HG02610 (cell line): ENCODE measurements at regions not wholly inside any gene's neighbourhood (a gene's known extent, or its start where the extent isn't known, plus 50 kb on each side); places are given as distances from the start of the nearest gene placed in this dataset.

ENCODE experiments used
- ATAC-seq: cut with Tn5 transposase; IDR thresholded peaks from one replicate; pipeline ENCODE4 v1.9.1; 2021; ENCODE audit warnings: mild to moderate bottlenecking, moderate library complexity; ENCODE audit not compliant: unreplicated experiment

DNA sequence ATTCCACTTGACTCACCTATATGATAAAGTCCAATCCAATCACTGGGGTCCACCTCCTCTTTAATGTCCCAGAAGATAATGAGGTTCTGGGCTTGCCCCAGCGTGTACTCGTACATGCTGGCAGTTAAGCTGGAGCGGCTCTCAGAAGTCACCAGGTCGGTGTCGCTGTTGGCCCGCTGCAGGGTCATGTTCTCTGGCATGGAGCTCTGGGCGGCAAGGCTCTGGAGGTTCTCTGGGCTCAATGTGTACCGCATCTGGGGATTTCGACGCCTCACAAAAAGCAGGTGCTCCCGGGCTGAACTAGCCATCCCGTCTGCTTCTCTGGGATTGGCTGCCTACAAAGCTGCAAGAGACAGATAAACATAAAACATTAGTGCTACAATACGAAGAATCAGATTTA is 206.4 kb upstream of the CCDC150 start:
- no peak for ATAC-seq

DNA sequence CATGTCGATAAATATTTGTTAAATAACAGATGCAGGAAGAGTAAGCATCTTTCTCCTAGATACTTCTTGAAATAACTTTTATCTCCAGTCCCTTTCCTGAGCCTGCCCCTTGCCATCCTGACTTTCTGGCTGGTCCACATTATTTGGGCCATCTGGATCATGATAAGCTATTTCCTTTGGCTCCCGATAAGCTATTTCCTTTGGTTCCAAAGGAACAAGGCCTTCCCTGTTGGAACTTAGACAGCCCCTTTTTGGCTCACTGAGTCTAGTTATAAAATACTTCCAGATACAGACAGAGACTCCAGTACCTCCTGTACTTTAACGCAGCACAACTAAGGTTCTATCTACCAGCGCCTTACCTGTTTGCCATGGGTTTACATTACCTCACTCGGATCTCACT is 205.3 kb upstream of the CCDC150 start:
- no peak for ATAC-seq

GRCh38 chr2:196435189-196435588 is 204.3 kb upstream of the CCDC150 start:
- ATAC-seq = no peak

DNA sequence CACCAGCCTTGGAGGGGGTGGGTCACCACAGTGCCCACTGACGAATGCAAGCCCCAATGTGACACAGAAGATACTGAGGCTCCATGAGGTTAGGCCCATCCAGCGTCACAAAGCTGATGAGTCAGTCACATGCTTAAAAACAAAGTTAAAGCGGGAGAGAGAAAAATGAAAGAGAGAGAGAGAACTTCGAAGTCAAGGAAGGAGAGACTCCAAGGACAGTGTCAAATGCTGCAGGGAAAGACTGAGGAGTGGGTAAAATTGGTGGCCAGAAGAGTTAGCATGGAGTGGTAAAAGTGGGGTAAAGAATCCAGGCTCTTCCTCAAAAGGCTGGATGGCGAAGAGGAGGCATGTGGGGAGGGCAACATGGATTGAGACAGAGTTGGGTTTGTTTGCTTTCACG is 201.9 kb upstream of the CCDC150 start:
- ATAC-seq = no peak

DNA sequence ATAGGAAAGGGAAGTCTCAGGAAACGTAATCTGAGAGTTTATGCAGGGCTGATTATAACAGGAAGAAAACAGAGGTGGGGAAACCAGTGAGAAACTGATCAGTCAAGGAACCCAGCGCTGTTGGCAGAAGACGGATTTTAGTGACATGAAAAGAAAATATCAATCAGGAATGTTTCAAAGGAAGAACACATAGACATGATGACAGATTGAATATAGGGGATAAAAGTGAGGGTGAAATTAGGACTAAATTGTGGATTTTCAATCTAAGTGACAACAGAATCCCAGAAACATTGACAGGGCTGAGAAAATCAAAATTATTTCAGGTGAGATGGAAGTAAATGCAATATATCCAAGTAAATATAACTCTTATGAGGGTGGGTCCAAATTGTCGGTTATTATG is 199.8 kb upstream of the CCDC150 start:
- no peak for ATAC-seq

DNA sequence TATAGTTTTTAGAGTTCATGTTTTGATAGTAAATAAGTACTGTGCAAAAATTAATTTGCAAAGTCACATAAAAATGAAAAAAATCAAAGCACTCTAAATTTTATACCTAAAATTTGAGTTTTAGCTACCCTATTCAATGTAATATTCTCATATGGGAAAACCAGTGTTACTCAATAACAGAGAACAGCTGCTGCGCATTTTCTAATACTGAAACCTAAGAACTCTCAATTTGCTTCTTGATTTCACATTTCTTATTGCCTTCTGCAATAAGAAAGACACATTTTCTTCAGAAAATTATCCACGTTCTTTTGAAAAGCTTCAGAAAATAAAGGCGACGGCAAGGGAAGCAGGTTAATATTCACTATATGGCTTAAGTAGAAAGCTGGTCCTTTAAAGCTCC is 199.1 kb upstream of the CCDC150 start:
- ATAC-seq = peak; percentile 38

DNA sequence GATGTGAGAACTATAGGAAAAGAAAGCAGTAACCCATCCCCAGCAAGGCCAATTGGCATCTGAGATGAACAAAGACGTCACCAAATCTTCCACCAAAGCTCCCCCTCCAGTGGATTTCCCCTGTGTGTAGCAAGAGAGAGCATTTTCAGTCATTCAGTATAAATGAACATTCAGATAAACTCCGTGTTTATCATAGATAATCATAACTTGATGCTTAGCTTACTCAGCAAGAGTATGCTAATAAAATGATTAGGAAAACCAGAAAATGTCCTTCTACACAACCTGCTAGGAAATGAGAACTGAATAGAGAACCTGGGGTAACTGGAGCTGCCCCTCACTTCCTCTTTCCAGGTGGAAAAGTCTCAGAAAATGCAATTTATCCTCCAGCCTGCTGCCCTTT is 198.0 kb upstream of the CCDC150 start:
- peak; percentile 76 for ATAC-seq

- no peak for ATAC-seq
Observed at GRCh38 chr2:196442211-196442610, 197.3 kb upstream of the CCDC150 start.

DNA sequence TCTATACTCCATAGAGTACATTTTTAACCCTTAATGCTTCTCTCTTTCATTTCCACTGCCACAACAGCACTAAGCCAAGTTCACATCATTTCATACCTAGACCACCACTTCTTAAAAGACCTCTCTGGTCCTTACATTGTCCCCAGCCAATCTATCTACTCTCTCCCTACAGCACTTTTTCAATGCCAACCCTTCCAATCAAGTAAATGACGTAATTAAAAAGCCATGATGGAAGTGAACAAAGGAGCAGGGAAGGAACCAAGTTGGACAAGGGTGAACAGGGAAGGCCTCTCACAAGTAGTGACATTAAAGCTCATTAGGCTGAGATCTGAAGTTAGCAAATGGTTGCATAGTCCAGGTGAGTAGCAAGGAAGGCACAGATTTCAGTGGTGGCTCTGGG is 195.1 kb upstream of the CCDC150 start:
- ATAC-seq = no peak

- no peak for ATAC-seq
Observed at GRCh38 chr2:196445991-196446390, 193.5 kb upstream of the CCDC150 start.

GRCh38 chr2:196448407-196449079 is 191.0 kb upstream of the CCDC150 start:
- peak; percentile 2 for ATAC-seq

GRCh38 chr2:196449083-196449482 is 190.4 kb upstream of the CCDC150 start:
- peak; percentile 89 for ATAC-seq

DNA sequence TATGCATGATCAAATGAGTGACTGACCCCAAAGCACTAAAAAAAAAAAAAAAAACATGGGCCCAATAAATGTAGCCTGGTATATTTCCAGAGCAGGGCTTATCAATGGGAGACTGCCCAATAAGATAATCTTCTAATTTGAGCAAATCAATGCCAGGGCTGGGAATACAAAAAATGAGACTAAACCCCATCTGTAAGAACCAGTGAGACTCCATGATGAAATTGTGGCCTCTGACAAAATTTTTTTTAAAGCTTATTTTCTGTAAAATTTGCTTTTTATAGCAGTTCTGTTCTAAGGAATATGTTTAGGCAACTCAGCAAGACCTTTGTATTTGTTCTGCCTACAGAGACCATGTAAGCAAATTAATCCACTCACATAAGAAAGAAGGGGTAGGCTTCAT is 186.8 kb upstream of the CCDC150 start:
- ATAC-seq = no peak

- ATAC-seq = peak; percentile 67
Observed at GRCh38 chr2:196453613-196454047, 185.9 kb upstream of the CCDC150 start.

DNA sequence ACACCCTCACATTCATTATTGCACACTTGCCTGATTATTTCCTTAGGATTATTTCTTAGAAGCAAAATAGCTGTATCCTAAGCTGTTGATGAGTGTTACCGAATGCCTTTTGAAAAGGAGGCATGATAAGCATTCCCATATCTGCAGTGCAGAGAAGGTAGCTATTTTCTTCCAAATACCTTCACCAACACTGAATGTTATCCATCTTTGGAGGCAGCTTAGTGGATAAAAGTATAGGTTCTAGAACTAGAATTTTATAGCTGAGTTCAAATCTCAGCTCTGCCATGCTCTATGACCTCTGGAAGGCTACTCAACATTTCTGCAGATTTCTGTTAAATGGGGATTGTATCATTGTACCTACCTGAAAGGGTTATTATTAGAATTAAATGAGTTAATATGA is 185.0 kb upstream of the CCDC150 start:
- ATAC-seq = no peak

DNA sequence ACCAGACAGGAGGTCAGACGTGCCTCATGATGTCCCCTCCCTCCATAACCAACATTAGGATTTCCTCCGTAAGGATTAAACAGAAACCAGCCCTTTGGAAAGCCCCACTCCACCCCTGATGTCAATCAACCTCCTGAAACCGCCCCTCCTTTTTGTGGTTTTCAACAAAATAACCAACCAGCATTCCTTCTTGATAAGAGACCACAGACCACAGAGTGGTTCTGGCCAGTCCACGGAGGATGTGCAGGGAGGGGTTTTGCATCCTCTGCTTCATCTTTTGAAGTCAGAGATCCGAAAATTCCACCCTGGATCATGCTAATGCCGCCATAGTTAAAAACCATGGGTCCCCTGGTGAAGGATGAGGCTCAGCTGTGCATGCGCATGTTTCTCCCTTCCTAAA is 180.0 kb upstream of the CCDC150 start:
- ATAC-seq = peak; percentile 45

DNA sequence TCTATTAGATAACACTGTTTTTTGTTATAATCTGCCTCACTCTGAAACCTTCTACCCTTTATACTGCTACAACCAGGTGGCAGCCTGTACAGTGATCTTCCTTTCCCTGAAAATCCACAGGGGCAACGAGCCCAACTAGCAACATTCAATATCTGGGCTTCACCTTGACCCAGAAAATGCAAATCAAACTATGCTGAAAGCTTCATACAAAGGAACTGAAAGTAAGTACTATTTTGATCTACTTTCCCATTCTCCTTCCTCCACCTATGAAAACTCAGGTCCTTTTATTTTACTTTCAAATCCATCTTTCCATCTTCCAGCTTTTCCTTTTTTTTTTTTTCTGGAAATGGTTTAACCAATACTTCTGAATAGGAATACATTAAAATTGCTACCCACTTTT is 175.8 kb upstream of the CCDC150 start:
- ATAC-seq = no peak

DNA sequence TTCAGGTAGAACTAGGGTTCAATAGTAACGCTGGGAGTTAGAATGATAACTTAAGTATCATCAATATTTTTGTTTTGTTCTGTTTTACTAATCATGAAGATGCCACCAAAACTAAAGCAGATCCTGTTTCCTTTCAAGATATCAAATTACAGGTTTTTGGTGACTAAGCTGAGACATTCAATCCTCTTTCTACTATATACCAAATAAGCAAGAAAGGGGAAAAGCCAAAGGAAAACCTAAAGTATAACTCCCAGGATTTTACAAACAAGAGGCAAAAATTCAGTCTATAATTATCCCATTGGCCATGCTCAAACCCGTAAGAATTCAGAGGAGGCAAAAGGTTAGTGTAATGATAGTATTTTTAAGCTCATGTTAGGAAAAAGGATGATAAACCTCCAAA is 175.2 kb upstream of the CCDC150 start:
- ATAC-seq = no peak

DNA sequence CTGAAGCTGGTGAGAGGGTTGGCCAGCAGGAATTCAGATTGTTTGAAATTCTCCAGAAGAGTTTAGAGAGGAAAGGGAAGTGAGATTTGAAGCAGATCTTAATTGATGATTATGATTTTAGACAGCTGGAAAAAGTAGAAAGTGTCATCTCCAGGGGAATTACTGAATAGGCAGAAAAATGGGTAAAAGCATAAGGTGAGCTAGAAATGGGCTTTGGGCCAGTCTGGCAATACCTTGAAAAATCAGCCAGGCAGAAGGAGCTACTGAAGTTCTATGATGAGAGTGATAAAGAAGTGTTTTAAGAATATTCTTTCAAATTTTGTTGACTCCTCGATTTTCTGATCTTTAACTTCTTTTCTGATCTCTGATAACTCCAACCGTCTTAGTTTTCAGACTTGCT is 172.9 kb upstream of the CCDC150 start:
- ATAC-seq = no peak

DNA sequence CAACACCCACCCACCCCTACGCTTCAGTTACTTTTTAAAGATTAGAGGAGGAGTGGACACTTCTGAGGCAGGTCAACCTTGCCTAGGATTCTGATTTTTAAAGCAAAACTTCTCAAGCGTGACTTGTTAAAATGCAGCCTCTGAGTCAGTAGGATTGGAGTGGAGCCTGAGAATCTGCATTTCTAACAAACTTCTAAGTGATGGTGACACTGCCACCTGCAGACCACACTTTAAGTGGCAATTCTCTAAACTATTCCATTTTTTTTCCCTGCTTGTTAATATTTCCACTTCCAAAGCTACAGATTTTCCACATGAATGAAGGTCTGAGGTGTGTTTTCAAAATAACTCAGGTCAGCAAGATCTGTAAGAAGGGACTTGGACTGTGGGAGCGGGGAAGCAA is 171.1 kb upstream of the CCDC150 start:
- no peak for ATAC-seq

- no peak for ATAC-seq
Observed at GRCh38 chr2:196473617-196474016, 165.9 kb upstream of the CCDC150 start.

- ATAC-seq = no peak
Observed at GRCh38 chr2:196475611-196476010, 163.9 kb upstream of the CCDC150 start.

DNA sequence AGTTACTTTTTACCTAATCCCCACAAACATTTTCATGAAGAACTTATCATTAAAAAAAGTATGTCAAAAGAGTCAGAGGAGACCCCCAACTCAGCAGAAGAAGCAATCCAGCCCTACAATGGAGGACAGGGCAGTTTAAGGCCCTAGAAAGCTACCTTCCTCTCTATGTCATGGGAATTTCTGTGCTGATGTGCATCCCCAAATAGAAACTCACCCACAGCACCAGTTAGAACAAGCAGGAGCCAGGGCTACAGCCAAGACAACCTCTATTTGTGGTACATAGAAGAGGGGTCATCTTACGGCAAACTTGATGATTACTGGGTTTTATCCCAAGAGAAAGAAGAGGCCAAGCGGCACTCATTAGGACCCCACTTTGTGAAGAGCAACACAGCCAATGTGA is 160.9 kb upstream of the CCDC150 start:
- no peak for ATAC-seq
